GM23338 (cell line): ENCODE measurements at regions not wholly inside any gene's neighbourhood (a gene's known extent, or its start where the extent isn't known, plus 50 kb on each side); places are given as distances from the start of the nearest gene placed in this dataset.

Experiments
- ATAC-seq: fragments of 200-7000 bp; cut with Tn5 transposase; 3 replicates; pipeline ENCODE4 v1.9.1; 2020
- DNase-seq: peaks from one replicate; pipeline ENCODE4 v3.0.0-alpha.2; 2015; ENCODE audit warnings: low spot score
- H2AFZ ChIP-seq: fragments of 200-600 bp; sonication (generic); 2 replicates; pipeline ENCODE4 v1.8.0; 2016; ENCODE audit warnings: antibody characterized with exemption, mild to moderate bottlenecking, moderate library complexity
- H3F3A ChIP-seq: fragments of 200-600 bp; sonication (generic); replicated peaks from 2 replicates; pipeline ENCODE4 v1.8.0; 2017; ENCODE audit warnings: antibody characterized with exemption, mixed run types, low read depth
- H3K27ac ChIP-seq: fragments of 200-600 bp; sonication (generic); 2 replicates; pipeline ENCODE4 v1.6.1; 2016; ENCODE audit warnings: low read depth
- H3K27me3 ChIP-seq: fragments of 200-600 bp; sonication (generic); 2 replicates; pipeline ENCODE4 v1.8.0; 2016; ENCODE audit warnings: mild to moderate bottlenecking, mixed run types, moderate library complexity; ENCODE audit not compliant: insufficient read depth
- H3K36me3 ChIP-seq: fragments of 200-600 bp; sonication (generic); 2 replicates; pipeline ENCODE4 v1.8.0; 2016; ENCODE audit warnings: mild to moderate bottlenecking; ENCODE audit not compliant: insufficient read depth
- H3K4me1 ChIP-seq: fragments of 200-600 bp; sonication (generic); 2 replicates; pipeline ENCODE4 v1.8.0; 2016; ENCODE audit warnings: mild to moderate bottlenecking, moderate library complexity; ENCODE audit not compliant: insufficient read depth
- H3K4me2 ChIP-seq: fragments of 200-600 bp; sonication (generic); 2 replicates; pipeline ENCODE4 v1.7.1; 2017; ENCODE audit warnings: mixed run types
- H3K4me3 ChIP-seq: fragments of 200-600 bp; sonication (generic); 2 replicates; pipeline ENCODE4 v1.6.1; 2016; ENCODE audit warnings: mixed run types
- H3K79me2 ChIP-seq: fragments of 200-600 bp; sonication (generic); replicated peaks from 2 replicates; pipeline ENCODE4 v1.8.0; 2017; ENCODE audit warnings: mild to moderate bottlenecking; ENCODE audit not compliant: insufficient read depth
- H3K9me2 ChIP-seq: fragments of 200-600 bp; sonication (generic); 2 replicates; pipeline ENCODE4 v1.8.0; 2017; ENCODE audit not compliant: insufficient read depth
- H4K20me1 ChIP-seq: fragments of 200-600 bp; sonication (generic); replicated peaks from 2 replicates; pipeline ENCODE4 v1.8.0; 2017; ENCODE audit warnings: mild to moderate bottlenecking; ENCODE audit not compliant: insufficient read depth
- H3K27ac Mint-ChIP-seq: 2 replicates; pipeline ENCODE4 v1.8.0; 2020; ENCODE audit warnings: inconsistent platforms, mild to moderate bottlenecking, moderate library complexity, mixed read lengths
- H3K27me3 Mint-ChIP-seq: 3 replicates; pipeline ENCODE4 v1.8.0; 2022; ENCODE audit warnings: low read depth, mild to moderate bottlenecking, moderate library complexity, mixed read lengths, inconsistent platforms; ENCODE audit not compliant: insufficient read depth, poor library complexity
- H3K36me3 Mint-ChIP-seq: 3 replicates; pipeline ENCODE4 v1.8.0; 2021; ENCODE audit warnings: low read depth, mild to moderate bottlenecking, inconsistent platforms, moderate library complexity, mixed read lengths
- H3K4me1 Mint-ChIP-seq: 3 replicates; pipeline ENCODE4 v1.8.0; 2020; ENCODE audit warnings: mild to moderate bottlenecking, inconsistent platforms, mixed read lengths
- H3K4me3 Mint-ChIP-seq: 3 replicates; pipeline ENCODE4 v1.8.0; 2021; ENCODE audit warnings: moderate library complexity, mild to moderate bottlenecking, inconsistent platforms, mixed read lengths
- H3K9me3 Mint-ChIP-seq: 3 replicates; pipeline ENCODE4 v1.8.0; 2020; ENCODE audit warnings: moderate library complexity, mild to moderate bottlenecking, inconsistent platforms, mixed read lengths
- CREB1 ChIP-seq: fragments of 250-450 bp; sonication (Bioruptor Pico); IDR thresholded peaks from 2 replicates; pipeline ENCODE4 v1.5.0; 2020; ENCODE audit warnings: low read depth, mild to moderate bottlenecking, moderate library complexity
- ETS1 ChIP-seq: IDR thresholded peaks from 2 replicates; pipeline ENCODE4 v1.6.1; 2016; ENCODE audit warnings: antibody characterized with exemption
- EZH2phosphoT487 ChIP-seq: fragments of 200-600 bp; sonication (generic); IDR thresholded peaks from one replicate; pipeline ENCODE4 v1.8.1; 2018; ENCODE audit warnings: antibody characterized with exemption; ENCODE audit not compliant: unreplicated experiment
- JUNB ChIP-seq: IDR thresholded peaks from one replicate; pipeline ENCODE4 v1.6.1; 2016; ENCODE audit warnings: antibody characterized with exemption; ENCODE audit not compliant: unreplicated experiment
- NANOG ChIP-seq: IDR thresholded peaks from 2 replicates; pipeline ENCODE4 v1.6.1; 2016; ENCODE audit warnings: antibody characterized with exemption, borderline replicate concordance
- POLR2AphosphoS5 ChIP-seq: IDR thresholded peaks from 2 replicates; pipeline ENCODE4 v1.6.1; 2016; ENCODE audit warnings: antibody characterized with exemption, low read depth
- REST ChIP-seq: IDR thresholded peaks from one replicate; pipeline ENCODE4 v1.6.1; 2018; ENCODE audit warnings: antibody characterized with exemption; ENCODE audit not compliant: unreplicated experiment
- STAT1 ChIP-seq: IDR thresholded peaks from one replicate; pipeline ENCODE4 v1.6.1; 2016; ENCODE audit warnings: antibody characterized with exemption; ENCODE audit not compliant: unreplicated experiment
- ZNF331 ChIP-seq: fragments of 250-450 bp; sonication (Bioruptor Pico); IDR thresholded peaks from 2 replicates; pipeline ENCODE4 v1.5.0; 2020; ENCODE audit warnings: low read depth, mild to moderate bottlenecking, moderate library complexity
- ZNF462 ChIP-seq: fragments of 250-450 bp; sonication (Bioruptor Pico); IDR thresholded peaks from 2 replicates; pipeline ENCODE4 v1.5.0; 2020; ENCODE audit warnings: mild to moderate bottlenecking, moderate library complexity

- TF ChIP-seq ZNF462 (no peak), STAT1 (no peak), JUNB (no peak), NANOG (no peak)
These were observed 142.8 kb downstream of the BTG1 start (continued) for GRCh38 chr12:92002673-92003382.

- Histone ChIP-seq H3K9me2 (peaks cover 6% of the 10 kb centered on the region; the same call in 1 of the 2 replicates), H3K4me3 (no peak overlapping the region), H3K4me2 (no peak overlapping the region), H2AFZ (no peak overlapping the region), H4K20me1 (no peaks in the 10 kb centered on the region), H3K27ac (no peak overlapping the region), H3K27me3 (no peaks in the 10 kb centered on the region), H3K4me1 (no peaks in the 10 kb centered on the region), H3K36me3 (no peaks in the 10 kb centered on the region), H3F3A (no peaks in the 10 kb centered on the region), H3K79me2 (no peaks in the 10 kb centered on the region)
- DNase-seq = no peak
- no peak overlapping the region for H3K4me3 Mint-ChIP-seq
- no peak for ATAC-seq
- H3K9me3 Mint-ChIP-seq = no peaks in the 10 kb centered on the region; the same call in 2 of the 3 replicates
- H3K27ac Mint-ChIP-seq = no peak overlapping the region
- no peaks in the 10 kb centered on the region for H3K4me1 Mint-ChIP-seq
- no peak for TF ChIP-seq CREB1 (CRISPR knock-in tag)
- no peak for TF ChIP-seq STAT1
- TF ChIP-seq POLR2AphosphoS5 = no peak
- no peak for TF ChIP-seq EZH2phosphoT487
- TF ChIP-seq ZNF331 (CRISPR knock-in tag) = no peak
- TF ChIP-seq ETS1 = no peak
- no peak for TF ChIP-seq NANOG
- no peak for TF ChIP-seq JUNB
- no peak for TF ChIP-seq REST
- H3K27me3 Mint-ChIP-seq = no peaks in the 10 kb centered on the region
- H3K36me3 Mint-ChIP-seq = no peaks in the 10 kb centered on the region; the same call in 2 of the 3 replicates
These were observed 143.4 kb downstream of the BTG1 start for GRCh38 chr12:92002195-92002649.
